GM23338 (cell line): ENCODE measurements at regions not wholly inside any gene's neighbourhood (a gene's known extent, or its start where the extent isn't known, plus 50 kb on each side); places are given as distances from the start of the nearest gene placed in this dataset.

Experiments
- ATAC-seq: fragments of 200-7000 bp; cut with Tn5 transposase; 3 replicates; pipeline ENCODE4 v1.9.1; 2020
- DNase-seq: peaks from one replicate; pipeline ENCODE4 v3.0.0-alpha.2; 2015; ENCODE audit warnings: low spot score
- H2AFZ ChIP-seq: fragments of 200-600 bp; sonication (generic); 2 replicates; pipeline ENCODE4 v1.8.0; 2016; ENCODE audit warnings: antibody characterized with exemption, mild to moderate bottlenecking, moderate library complexity
- H3F3A ChIP-seq: fragments of 200-600 bp; sonication (generic); replicated peaks from 2 replicates; pipeline ENCODE4 v1.8.0; 2017; ENCODE audit warnings: antibody characterized with exemption, mixed run types, low read depth
- H3K27ac ChIP-seq: fragments of 200-600 bp; sonication (generic); 2 replicates; pipeline ENCODE4 v1.6.1; 2016; ENCODE audit warnings: low read depth
- H3K27me3 ChIP-seq: fragments of 200-600 bp; sonication (generic); 2 replicates; pipeline ENCODE4 v1.8.0; 2016; ENCODE audit warnings: mild to moderate bottlenecking, mixed run types, moderate library complexity; ENCODE audit not compliant: insufficient read depth
- H3K36me3 ChIP-seq: fragments of 200-600 bp; sonication (generic); 2 replicates; pipeline ENCODE4 v1.8.0; 2016; ENCODE audit warnings: mild to moderate bottlenecking; ENCODE audit not compliant: insufficient read depth
- H3K4me1 ChIP-seq: fragments of 200-600 bp; sonication (generic); 2 replicates; pipeline ENCODE4 v1.8.0; 2016; ENCODE audit warnings: mild to moderate bottlenecking, moderate library complexity; ENCODE audit not compliant: insufficient read depth
- H3K4me2 ChIP-seq: fragments of 200-600 bp; sonication (generic); 2 replicates; pipeline ENCODE4 v1.7.1; 2017; ENCODE audit warnings: mixed run types
- H3K4me3 ChIP-seq: fragments of 200-600 bp; sonication (generic); 2 replicates; pipeline ENCODE4 v1.6.1; 2016; ENCODE audit warnings: mixed run types
- H3K79me2 ChIP-seq: fragments of 200-600 bp; sonication (generic); replicated peaks from 2 replicates; pipeline ENCODE4 v1.8.0; 2017; ENCODE audit warnings: mild to moderate bottlenecking; ENCODE audit not compliant: insufficient read depth
- H3K9me2 ChIP-seq: fragments of 200-600 bp; sonication (generic); 2 replicates; pipeline ENCODE4 v1.8.0; 2017; ENCODE audit not compliant: insufficient read depth
- H4K20me1 ChIP-seq: fragments of 200-600 bp; sonication (generic); replicated peaks from 2 replicates; pipeline ENCODE4 v1.8.0; 2017; ENCODE audit warnings: mild to moderate bottlenecking; ENCODE audit not compliant: insufficient read depth
- H3K27ac Mint-ChIP-seq: 2 replicates; pipeline ENCODE4 v1.8.0; 2020; ENCODE audit warnings: inconsistent platforms, mild to moderate bottlenecking, moderate library complexity, mixed read lengths
- H3K27me3 Mint-ChIP-seq: 3 replicates; pipeline ENCODE4 v1.8.0; 2022; ENCODE audit warnings: low read depth, mild to moderate bottlenecking, moderate library complexity, mixed read lengths, inconsistent platforms; ENCODE audit not compliant: insufficient read depth, poor library complexity
- H3K36me3 Mint-ChIP-seq: 3 replicates; pipeline ENCODE4 v1.8.0; 2021; ENCODE audit warnings: low read depth, mild to moderate bottlenecking, inconsistent platforms, moderate library complexity, mixed read lengths
- H3K4me1 Mint-ChIP-seq: 3 replicates; pipeline ENCODE4 v1.8.0; 2020; ENCODE audit warnings: mild to moderate bottlenecking, inconsistent platforms, mixed read lengths
- H3K4me3 Mint-ChIP-seq: 3 replicates; pipeline ENCODE4 v1.8.0; 2021; ENCODE audit warnings: moderate library complexity, mild to moderate bottlenecking, inconsistent platforms, mixed read lengths
- H3K9me3 Mint-ChIP-seq: 3 replicates; pipeline ENCODE4 v1.8.0; 2020; ENCODE audit warnings: moderate library complexity, mild to moderate bottlenecking, inconsistent platforms, mixed read lengths
- CREB1 ChIP-seq: fragments of 250-450 bp; sonication (Bioruptor Pico); IDR thresholded peaks from 2 replicates; pipeline ENCODE4 v1.5.0; 2020; ENCODE audit warnings: low read depth, mild to moderate bottlenecking, moderate library complexity
- EZH2 ChIP-seq: fragments of 200-600 bp; sonication (generic); IDR thresholded peaks from one replicate; pipeline ENCODE4 v1.8.0; 2017; ENCODE audit warnings: antibody characterized with exemption, mild to moderate bottlenecking, low read depth; ENCODE audit not compliant: unreplicated experiment
- EZH2phosphoT487 ChIP-seq: fragments of 200-600 bp; sonication (generic); IDR thresholded peaks from one replicate; pipeline ENCODE4 v1.8.1; 2018; ENCODE audit warnings: antibody characterized with exemption; ENCODE audit not compliant: unreplicated experiment
- JUNB ChIP-seq: IDR thresholded peaks from one replicate; pipeline ENCODE4 v1.6.1; 2016; ENCODE audit warnings: antibody characterized with exemption; ENCODE audit not compliant: unreplicated experiment
- NANOG ChIP-seq: IDR thresholded peaks from 2 replicates; pipeline ENCODE4 v1.6.1; 2016; ENCODE audit warnings: antibody characterized with exemption, borderline replicate concordance
- POLR2AphosphoS5 ChIP-seq: IDR thresholded peaks from 2 replicates; pipeline ENCODE4 v1.6.1; 2016; ENCODE audit warnings: antibody characterized with exemption, low read depth
- STAT1 ChIP-seq: IDR thresholded peaks from one replicate; pipeline ENCODE4 v1.6.1; 2016; ENCODE audit warnings: antibody characterized with exemption; ENCODE audit not compliant: unreplicated experiment
- ZNF114 ChIP-seq: fragments of 250-450 bp; sonication (Bioruptor Pico); IDR thresholded peaks from 2 replicates; pipeline ENCODE4 v1.5.0; 2020; ENCODE audit warnings: mild to moderate bottlenecking, moderate library complexity
- ZNF331 ChIP-seq: fragments of 250-450 bp; sonication (Bioruptor Pico); IDR thresholded peaks from 2 replicates; pipeline ENCODE4 v1.5.0; 2020; ENCODE audit warnings: low read depth, mild to moderate bottlenecking, moderate library complexity
- TF ChIP-seq, protein P1 (sequence below): fragments of 250-450 bp; sonication (Bioruptor Pico); IDR thresholded peaks from 2 replicates; pipeline ENCODE4 v1.5.0; 2020; ENCODE audit warnings: mild to moderate bottlenecking, moderate library complexity
- TF ChIP-seq, protein P2 (sequence below), 2 experiments: fragments of 200-600 bp in 1 of 2; sonication (generic) in 1 of 2; conservative IDR thresholded peaks; 2 replicates each; pipeline versions ENCODE4 v1.5.1 to v1.6.1; 2016 to 2017; ENCODE audit warnings: antibody characterized with exemption in 2 of 2, low read depth in 2 of 2, mild to moderate bottlenecking in 2 of 2, moderate library complexity in 1 of 2
- TF ChIP-seq, protein P3 (sequence below): IDR thresholded peaks from one replicate; pipeline ENCODE4 v1.6.1; 2018; ENCODE audit warnings: antibody characterized with exemption; ENCODE audit not compliant: unreplicated experiment
- TF ChIP-seq, protein P4 (sequence below): IDR thresholded peaks from 2 replicates; pipeline ENCODE4 v1.6.1; 2016; ENCODE audit warnings: antibody characterized with exemption

DNA sequence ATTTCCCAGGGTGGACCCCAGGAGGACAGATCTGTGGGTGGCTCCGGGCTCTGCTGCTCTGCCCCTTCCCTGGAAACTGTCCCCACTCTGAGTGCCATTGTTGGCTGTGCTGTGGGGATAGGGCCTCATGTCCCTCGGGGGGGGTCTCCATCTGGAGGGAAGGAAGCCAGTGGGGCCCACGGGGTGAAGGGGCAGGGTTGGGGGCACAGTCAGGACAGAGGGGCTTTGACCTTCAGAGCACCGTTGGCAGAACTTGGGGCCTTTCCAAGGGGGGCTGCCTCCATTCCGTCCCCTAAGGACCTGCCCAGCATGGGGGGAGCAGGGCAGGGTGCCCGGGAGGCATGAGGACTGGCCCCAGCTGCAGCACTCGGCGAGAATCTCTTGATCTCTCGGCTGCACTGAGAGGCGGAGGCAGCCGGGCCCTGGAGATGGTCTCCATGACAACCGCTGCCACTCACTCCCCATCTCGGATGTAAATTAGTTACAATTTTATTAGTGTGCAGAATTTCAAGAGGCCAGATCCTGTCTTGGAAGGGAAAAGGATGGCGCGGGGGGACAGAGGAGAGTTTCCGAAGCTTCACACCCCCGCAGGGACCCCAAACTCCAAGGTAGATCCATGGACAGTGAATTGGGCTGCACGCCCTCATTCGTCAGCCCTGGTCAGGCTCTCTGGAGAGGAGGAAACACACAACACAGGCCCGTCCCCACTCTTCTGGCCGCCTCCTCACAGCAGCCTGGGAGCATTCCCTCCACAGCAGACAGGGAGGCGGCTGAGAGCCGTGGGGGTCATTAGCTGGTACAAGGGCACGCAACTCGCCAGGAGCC lies 216.2 kb upstream of the IER5L start:
- H3K4me2 ChIP-seq: no peak overlapping the region
- H4K20me1 ChIP-seq: no peaks in the 10 kb centered on the region
- H3F3A ChIP-seq: no peaks in the 10 kb centered on the region
- H3K27ac ChIP-seq: no peak overlapping the region
- H3K4me3 ChIP-seq: no peak overlapping the region
- peaks cover 15% of the 10 kb centered on the region; the same call in 1 of the 2 replicates for H3K9me2 ChIP-seq
- Mint-ChIP-seq H3K9me3 (no peaks in the 10 kb centered on the region), H3K4me3 (no peak overlapping the region), H3K4me1 (peaks cover 8% of the 10 kb centered on the region; the same call in 2 of the 3 replicates), H3K27ac (no peak overlapping the region), H3K36me3 (no peaks in the 10 kb centered on the region), H3K27me3 (peaks cover 3% of the 10 kb centered on the region)
- no peaks in the 10 kb centered on the region for H3K4me1 ChIP-seq
- H3K79me2 ChIP-seq: no peaks in the 10 kb centered on the region
- no peaks in the 10 kb centered on the region for H3K36me3 ChIP-seq
- H2AFZ ChIP-seq: no peak overlapping the region
- no peaks in the 10 kb centered on the region for H3K27me3 ChIP-seq
- TF ChIP-seq STAT1 (no peak), JUNB (no peak), POLR2AphosphoS5 (no peak), ZNF331 (no peak), EZH2phosphoT487 (no peak), NANOG (no peak), CREB1 (no peak), ZNF114 (CRISPR knock-in tag) (no peak), EZH2 (no peak)
- TF ChIP-seq, protein P1, sequence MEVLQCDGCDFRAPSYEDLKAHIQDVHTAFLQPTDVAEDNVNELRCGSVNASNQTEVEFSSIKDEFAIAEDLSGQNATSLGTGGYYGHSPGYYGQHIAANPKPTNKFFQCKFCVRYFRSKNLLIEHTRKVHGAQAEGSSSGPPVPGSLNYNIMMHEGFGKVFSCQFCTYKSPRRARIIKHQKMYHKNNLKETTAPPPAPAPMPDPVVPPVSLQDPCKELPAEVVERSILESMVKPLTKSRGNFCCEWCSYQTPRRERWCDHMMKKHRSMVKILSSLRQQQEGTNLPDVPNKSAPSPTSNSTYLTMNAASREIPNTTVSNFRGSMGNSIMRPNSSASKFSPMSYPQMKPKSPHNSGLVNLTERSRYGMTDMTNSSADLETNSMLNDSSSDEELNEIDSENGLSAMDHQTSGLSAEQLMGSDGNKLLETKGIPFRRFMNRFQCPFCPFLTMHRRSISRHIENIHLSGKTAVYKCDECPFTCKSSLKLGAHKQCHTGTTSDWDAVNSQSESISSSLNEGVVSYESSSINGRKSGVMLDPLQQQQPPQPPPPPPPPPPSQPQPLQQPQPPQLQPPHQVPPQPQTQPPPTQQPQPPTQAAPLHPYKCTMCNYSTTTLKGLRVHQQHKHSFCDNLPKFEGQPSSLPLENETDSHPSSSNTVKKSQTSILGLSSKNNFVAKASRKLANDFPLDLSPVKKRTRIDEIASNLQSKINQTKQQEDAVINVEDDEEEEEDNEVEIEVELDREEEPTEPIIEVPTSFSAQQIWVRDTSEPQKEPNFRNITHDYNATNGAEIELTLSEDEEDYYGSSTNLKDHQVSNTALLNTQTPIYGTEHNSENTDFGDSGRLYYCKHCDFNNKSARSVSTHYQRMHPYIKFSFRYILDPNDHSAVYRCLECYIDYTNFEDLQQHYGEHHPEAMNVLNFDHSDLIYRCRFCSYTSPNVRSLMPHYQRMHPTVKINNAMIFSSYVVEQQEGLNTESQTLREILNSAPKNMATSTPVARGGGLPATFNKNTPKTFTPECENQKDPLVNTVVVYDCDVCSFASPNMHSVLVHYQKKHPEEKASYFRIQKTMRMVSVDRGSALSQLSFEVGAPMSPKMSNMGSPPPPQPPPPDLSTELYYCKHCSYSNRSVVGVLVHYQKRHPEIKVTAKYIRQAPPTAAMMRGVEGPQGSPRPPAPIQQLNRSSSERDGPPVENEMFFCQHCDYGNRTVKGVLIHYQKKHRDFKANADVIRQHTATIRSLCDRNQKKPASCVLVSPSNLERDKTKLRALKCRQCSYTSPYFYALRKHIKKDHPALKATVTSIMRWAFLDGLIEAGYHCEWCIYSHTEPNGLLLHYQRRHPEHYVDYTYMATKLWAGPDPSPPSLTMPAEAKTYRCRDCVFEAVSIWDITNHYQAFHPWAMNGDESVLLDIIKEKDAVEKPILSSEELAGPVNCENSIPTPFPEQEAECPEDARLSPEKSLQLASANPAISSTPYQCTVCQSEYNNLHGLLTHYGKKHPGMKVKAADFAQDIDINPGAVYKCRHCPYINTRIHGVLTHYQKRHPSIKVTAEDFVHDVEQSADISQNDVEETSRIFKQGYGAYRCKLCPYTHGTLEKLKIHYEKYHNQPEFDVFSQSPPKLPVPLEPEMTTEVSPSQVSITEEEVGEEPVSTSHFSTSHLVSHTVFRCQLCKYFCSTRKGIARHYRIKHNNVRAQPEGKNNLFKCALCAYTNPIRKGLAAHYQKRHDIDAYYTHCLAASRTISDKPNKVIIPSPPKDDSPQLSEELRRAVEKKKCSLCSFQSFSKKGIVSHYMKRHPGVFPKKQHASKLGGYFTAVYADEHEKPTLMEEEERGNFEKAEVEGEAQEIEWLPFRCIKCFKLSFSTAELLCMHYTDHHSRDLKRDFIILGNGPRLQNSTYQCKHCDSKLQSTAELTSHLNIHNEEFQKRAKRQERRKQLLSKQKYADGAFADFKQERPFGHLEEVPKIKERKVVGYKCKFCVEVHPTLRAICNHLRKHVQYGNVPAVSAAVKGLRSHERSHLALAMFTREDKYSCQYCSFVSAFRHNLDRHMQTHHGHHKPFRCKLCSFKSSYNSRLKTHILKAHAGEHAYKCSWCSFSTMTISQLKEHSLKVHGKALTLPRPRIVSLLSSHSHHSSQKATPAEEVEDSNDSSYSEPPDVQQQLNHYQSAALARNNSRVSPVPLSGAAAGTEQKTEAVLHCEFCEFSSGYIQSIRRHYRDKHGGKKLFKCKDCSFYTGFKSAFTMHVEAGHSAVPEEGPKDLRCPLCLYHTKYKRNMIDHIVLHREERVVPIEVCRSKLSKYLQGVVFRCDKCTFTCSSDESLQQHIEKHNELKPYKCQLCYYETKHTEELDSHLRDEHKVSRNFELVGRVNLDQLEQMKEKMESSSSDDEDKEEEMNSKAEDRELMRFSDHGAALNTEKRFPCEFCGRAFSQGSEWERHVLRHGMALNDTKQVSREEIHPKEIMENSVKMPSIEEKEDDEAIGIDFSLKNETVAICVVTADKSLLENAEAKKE (CRISPR knock-in tag): no peak
- TF ChIP-seq, protein P2, sequence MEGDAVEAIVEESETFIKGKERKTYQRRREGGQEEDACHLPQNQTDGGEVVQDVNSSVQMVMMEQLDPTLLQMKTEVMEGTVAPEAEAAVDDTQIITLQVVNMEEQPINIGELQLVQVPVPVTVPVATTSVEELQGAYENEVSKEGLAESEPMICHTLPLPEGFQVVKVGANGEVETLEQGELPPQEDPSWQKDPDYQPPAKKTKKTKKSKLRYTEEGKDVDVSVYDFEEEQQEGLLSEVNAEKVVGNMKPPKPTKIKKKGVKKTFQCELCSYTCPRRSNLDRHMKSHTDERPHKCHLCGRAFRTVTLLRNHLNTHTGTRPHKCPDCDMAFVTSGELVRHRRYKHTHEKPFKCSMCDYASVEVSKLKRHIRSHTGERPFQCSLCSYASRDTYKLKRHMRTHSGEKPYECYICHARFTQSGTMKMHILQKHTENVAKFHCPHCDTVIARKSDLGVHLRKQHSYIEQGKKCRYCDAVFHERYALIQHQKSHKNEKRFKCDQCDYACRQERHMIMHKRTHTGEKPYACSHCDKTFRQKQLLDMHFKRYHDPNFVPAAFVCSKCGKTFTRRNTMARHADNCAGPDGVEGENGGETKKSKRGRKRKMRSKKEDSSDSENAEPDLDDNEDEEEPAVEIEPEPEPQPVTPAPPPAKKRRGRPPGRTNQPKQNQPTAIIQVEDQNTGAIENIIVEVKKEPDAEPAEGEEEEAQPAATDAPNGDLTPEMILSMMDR (conservative IDR thresholded peaks at IDR 0.05; ENCODE audit: low read depth in 2 of 2): no peak
- TF ChIP-seq, protein P3, sequence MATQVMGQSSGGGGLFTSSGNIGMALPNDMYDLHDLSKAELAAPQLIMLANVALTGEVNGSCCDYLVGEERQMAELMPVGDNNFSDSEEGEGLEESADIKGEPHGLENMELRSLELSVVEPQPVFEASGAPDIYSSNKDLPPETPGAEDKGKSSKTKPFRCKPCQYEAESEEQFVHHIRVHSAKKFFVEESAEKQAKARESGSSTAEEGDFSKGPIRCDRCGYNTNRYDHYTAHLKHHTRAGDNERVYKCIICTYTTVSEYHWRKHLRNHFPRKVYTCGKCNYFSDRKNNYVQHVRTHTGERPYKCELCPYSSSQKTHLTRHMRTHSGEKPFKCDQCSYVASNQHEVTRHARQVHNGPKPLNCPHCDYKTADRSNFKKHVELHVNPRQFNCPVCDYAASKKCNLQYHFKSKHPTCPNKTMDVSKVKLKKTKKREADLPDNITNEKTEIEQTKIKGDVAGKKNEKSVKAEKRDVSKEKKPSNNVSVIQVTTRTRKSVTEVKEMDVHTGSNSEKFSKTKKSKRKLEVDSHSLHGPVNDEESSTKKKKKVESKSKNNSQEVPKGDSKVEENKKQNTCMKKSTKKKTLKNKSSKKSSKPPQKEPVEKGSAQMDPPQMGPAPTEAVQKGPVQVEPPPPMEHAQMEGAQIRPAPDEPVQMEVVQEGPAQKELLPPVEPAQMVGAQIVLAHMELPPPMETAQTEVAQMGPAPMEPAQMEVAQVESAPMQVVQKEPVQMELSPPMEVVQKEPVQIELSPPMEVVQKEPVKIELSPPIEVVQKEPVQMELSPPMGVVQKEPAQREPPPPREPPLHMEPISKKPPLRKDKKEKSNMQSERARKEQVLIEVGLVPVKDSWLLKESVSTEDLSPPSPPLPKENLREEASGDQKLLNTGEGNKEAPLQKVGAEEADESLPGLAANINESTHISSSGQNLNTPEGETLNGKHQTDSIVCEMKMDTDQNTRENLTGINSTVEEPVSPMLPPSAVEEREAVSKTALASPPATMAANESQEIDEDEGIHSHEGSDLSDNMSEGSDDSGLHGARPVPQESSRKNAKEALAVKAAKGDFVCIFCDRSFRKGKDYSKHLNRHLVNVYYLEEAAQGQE: no peak
- TF ChIP-seq, protein P4, sequence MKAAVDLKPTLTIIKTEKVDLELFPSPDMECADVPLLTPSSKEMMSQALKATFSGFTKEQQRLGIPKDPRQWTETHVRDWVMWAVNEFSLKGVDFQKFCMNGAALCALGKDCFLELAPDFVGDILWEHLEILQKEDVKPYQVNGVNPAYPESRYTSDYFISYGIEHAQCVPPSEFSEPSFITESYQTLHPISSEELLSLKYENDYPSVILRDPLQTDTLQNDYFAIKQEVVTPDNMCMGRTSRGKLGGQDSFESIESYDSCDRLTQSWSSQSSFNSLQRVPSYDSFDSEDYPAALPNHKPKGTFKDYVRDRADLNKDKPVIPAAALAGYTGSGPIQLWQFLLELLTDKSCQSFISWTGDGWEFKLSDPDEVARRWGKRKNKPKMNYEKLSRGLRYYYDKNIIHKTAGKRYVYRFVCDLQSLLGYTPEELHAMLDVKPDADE: no peak
- DNase-seq (no peak), ATAC-seq (no peak)
